Astrocyte (in vitro differentiated cells and primary cell): ENCODE measurements at regions not wholly inside any gene's neighbourhood (a gene's known extent, or its start where the extent isn't known, plus 50 kb on each side); places are given as distances from the start of the nearest gene placed in this dataset.
"Not testable (repeated sequence)": the region's sequence is repeated elsewhere in the genome, so short reads cannot be mapped to it uniquely, and the experiment has no call there.

Experiments
- EZH2 ChIP-seq: IDR thresholded peaks from 2 replicates; pipeline ENCODE4 v1.6.1; 2012; ENCODE audit warnings: mild to moderate bottlenecking, low read length, inconsistent platforms; ENCODE audit not compliant: insufficient read depth
- TF ChIP-seq, protein P1 (sequence below): IDR thresholded peaks from 2 replicates; pipeline ENCODE4 v1.5.1; 2011; ENCODE audit warnings: low read depth, mild to moderate bottlenecking, inconsistent platforms, low read length, moderate library complexity; ENCODE audit not compliant: insufficient read depth

DNA sequence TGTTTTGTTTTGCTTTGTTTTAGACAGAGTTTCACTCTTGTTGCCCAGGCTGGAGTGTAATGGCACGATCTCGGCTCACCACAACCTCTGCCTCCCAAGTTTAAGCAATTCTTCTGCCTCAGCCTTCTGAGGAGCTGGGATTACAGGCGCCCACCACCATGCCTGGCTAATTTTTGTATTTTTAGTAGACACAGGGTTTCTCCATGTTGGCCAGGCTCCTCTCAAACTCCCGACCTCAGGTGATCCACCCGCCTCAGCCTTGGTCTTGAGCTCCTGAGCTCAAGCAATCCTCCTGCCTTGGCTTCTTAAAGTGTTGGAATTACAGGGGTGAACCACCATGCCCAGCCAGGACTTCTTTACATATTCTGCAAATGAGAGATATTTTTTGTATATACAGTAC, 57.5 kb upstream of the WNT7B start:
- TF ChIP-seq, protein P1, sequence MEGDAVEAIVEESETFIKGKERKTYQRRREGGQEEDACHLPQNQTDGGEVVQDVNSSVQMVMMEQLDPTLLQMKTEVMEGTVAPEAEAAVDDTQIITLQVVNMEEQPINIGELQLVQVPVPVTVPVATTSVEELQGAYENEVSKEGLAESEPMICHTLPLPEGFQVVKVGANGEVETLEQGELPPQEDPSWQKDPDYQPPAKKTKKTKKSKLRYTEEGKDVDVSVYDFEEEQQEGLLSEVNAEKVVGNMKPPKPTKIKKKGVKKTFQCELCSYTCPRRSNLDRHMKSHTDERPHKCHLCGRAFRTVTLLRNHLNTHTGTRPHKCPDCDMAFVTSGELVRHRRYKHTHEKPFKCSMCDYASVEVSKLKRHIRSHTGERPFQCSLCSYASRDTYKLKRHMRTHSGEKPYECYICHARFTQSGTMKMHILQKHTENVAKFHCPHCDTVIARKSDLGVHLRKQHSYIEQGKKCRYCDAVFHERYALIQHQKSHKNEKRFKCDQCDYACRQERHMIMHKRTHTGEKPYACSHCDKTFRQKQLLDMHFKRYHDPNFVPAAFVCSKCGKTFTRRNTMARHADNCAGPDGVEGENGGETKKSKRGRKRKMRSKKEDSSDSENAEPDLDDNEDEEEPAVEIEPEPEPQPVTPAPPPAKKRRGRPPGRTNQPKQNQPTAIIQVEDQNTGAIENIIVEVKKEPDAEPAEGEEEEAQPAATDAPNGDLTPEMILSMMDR: not testable (repeated sequence)
- TF ChIP-seq EZH2: not testable (repeated sequence)
